Small intestine (tissue), 7 donors: ENCODE measurements at regions not wholly inside any gene's neighbourhood (a gene's known extent, or its start where the extent isn't known, plus 50 kb on each side); places are given as distances from the start of the nearest gene placed in this dataset.

Source experiments
- DNase-seq, 2 donors: peaks; one replicate each; pipeline versions ENCODE4 v3.0.0 to v3.0.0-alpha.2; 2013
- FAIRE-seq: peaks from 2 replicates; lab custom pipeline; 2012; peaks lifted over from hg19 to GRCh38; lab: Jason Lieb, UNC
- H3K27ac ChIP-seq, 3 donors: one replicate each; pipeline ENCODE4 v1.5.1; 2013; ENCODE audit warnings: low read length in 2 of 3, mild to moderate bottlenecking in 2 of 3, control low read depth in 1 of 3, inconsistent platforms in 1 of 3, low read depth in 1 of 3, moderate library complexity in 1 of 3
- H3K27me3 ChIP-seq, 3 donors: one replicate each; pipeline ENCODE4 v1.6.1; 2013; ENCODE audit warnings: low read length in 3 of 3, inconsistent platforms in 1 of 3; ENCODE audit not compliant: control insufficient read depth in 3 of 3, insufficient read depth in 3 of 3
- H3K36me3 ChIP-seq, 3 donors: one replicate each; pipeline ENCODE4 v1.6.1; 2013; ENCODE audit warnings: low read length in 3 of 3, inconsistent platforms in 1 of 3, low read depth in 1 of 3, mild to moderate bottlenecking in 1 of 3, moderate library complexity in 1 of 3; ENCODE audit not compliant: control insufficient read depth in 3 of 3, insufficient read depth in 2 of 3
- H3K4me1 ChIP-seq, 3 donors: one replicate each; pipeline ENCODE4 v1.6.1; 2013; ENCODE audit warnings: low read length in 2 of 3, inconsistent platforms in 1 of 3, low read depth in 1 of 3, mild to moderate bottlenecking in 1 of 3, moderate library complexity in 1 of 3; ENCODE audit not compliant: control insufficient read depth in 3 of 3, insufficient read depth in 2 of 3
- H3K4me3 ChIP-seq, 3 donors: one replicate each; pipeline ENCODE4 v1.5.1; 2013; ENCODE audit warnings: low read length in 3 of 3, control low read depth in 1 of 3, inconsistent platforms in 1 of 3, low read depth in 1 of 3, mild to moderate bottlenecking in 1 of 3, moderate library complexity in 1 of 3
- H3K9me3 ChIP-seq, 2 donors: one replicate each; pipeline ENCODE4 v1.6.1; 2013; ENCODE audit warnings: low read depth in 1 of 2, low read length in 1 of 2; ENCODE audit not compliant: control insufficient read depth in 2 of 2, insufficient read depth in 1 of 2
- whole genome bisulfite sequencing, 3 donors: extraction: QIAGEN DNeasy Blood & Tissue Kit; methylation state at CpG; one replicate each; pipeline ENCODE4 v1.1.7; 2013; 5-methylcytosine and 5-hydroxymethylcytosine counted together
- donor health status: healthy with polysubstance abuse.
- donor health status: control.
- donor health status: control.
- donor health status: Bipolar disorder and iron deficiency.
- donor health status: healthy.

DNA sequence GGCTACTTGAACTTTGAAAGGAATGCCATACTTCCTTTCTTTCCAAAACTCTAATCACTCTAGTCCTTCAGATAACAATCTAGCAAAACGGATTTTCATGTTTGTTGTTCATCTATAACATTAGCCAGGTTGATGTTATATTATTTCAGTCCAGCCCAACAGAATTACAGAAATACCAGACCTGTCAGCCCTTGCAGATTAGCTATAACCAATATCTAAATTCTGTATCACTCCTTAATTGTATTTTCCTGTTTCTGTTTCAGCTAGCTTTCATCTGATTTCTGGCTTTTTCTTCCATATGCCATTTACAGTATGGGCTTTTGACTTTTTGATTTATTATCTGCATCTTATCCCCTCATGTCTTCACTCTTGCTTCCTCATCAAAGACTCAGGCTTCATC, 479.8 kb upstream of the CDH8 start:
- H3K27me3 ChIP-seq = no peaks in the 10 kb centered on the region
- DNase-seq = no peak
- FAIRE-seq = no peak
- H3K4me3 ChIP-seq = no peak overlapping the region
- no peaks in the 10 kb centered on the region for H3K36me3 ChIP-seq
- WGBS, 3 donors = 4 to 36% (median 16%) methylated on average over 1 of the region's 1 CpG
- no peak overlapping the region for H3K27ac ChIP-seq
- H3K4me1 ChIP-seq = no peaks in the 10 kb centered on the region
- no peaks in the 10 kb centered on the region for H3K9me3 ChIP-seq

DNA sequence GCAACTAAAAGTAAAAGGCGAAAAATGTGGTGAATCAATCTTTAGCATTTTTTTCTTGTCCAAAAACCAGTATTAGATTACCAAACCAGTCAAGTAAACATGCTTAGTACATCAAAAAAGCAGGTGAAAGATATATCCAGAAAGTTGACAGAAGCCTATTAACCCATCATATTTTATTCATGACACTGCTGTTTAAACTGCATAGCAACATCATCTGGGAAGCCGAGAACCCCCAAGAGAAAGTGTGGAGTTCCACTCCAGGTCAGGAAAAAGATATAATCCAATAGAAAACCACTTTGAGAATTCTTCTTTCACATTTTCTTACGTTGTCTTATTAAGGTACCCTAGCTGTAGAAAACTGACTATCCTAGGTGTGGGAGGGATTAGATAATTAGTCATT, 466.8 kb upstream of the CDH8 start:
- Histone ChIP-seq H3K27ac (no peak overlapping the region), H3K27me3 (no peaks in the 10 kb centered on the region), H3K36me3 (no peaks in the 10 kb centered on the region), H3K4me3 (no peak overlapping the region), H3K4me1 (no peaks in the 10 kb centered on the region), H3K9me3 (no peaks in the 10 kb centered on the region)
- 81 to 92% (median 89%) methylated on average over 3 of the region's 3 CpGs for WGBS, 3 donors
- no peak for FAIRE-seq
- no peak for DNase-seq

DNA sequence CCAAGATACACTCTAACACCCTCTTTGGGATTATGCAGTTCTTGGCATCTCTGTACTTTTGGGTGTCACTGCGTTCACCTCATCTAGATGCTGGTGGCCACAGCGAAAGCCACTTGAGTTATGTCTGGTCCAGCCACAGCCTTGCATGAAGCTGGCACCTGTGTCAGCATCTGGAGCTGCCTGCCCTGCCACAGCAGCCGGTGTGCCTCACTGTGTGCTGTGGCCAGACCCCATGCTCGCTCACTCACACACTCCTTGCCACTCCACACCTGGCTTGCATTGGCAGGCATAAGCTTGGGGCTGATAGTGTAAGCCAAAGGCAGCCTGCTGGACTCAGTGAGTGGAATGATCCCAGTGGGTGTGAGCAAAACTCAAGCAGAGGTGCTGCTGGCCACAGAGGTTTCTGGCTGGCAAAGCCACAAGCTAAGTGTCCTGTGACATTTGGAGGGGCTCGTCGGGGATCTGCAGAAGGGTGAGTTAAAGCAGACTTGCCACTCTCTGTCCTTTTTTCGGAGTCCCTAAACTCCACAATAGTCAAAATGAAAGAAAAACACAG, 442.7 kb upstream of the CDH8 start:
- Histone ChIP-seq H3K4me3 (no peak overlapping the region), H3K4me1 (no peaks in the 10 kb centered on the region), H3K27me3 (no peaks in the 10 kb centered on the region), H3K36me3 (no peaks in the 10 kb centered on the region), H3K27ac (no peak overlapping the region), H3K9me3 (peaks cover 6 to 31% of the 10 kb centered on the region in 2 donors)
- FAIRE-seq = no peak
- DNase-seq = no peak
- WGBS, 3 donors = 89 to 90% (median 90%) methylated on average over 7 of the region's 7 CpGs

DNA sequence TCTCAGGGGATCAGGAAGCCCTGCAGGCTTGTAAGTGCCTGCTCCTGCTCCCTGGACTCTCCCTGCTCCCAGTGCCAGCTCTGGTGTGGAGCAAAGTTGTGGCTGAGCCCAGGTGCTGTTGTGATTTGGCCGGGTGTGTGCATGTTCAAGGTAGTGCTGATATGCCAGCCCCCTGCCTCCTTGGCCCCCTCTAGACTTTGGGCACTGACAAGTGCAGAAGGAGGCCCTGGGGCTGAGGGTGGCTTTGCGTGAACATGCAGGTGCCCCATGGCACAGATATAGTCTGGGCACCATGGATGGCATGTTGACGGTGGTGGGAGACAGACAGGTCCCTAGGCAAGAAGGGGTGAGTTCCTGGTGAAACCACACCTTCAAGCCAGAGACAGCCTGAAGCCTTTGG, 441.6 kb upstream of the CDH8 start:
- Histone ChIP-seq H3K27ac (no peak overlapping the region), H3K27me3 (no peaks in the 10 kb centered on the region), H3K36me3 (no peaks in the 10 kb centered on the region), H3K4me1 (no peaks in the 10 kb centered on the region), H3K9me3 (peaks cover 6 to 31% of the 10 kb centered on the region in 2 donors), H3K4me3 (no peak overlapping the region)
- WGBS, 3 donors = 89 to 100% (median 90%) methylated on average over 3 of the region's 3 CpGs
- DNase-seq (no peak), FAIRE-seq (no peak)

DNA sequence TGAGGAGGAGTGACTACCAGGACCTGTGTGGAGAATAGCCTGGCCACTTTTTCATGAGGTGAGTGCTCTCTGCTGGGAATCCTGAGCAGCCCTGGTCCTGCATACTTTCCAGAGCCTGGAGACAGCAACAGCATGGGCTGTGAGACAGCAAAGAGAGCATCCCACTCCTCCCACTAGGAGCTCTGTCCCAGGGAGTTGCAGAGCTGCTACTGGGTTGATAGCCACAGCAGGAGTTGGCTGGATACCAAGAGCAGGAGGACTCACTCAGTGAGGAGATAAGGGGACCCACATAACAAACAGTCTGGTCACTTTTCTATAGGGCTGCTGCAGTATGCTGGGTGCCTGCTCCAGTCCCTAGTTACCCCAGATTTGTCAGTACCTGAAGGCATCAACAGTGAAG, 439.3 kb upstream of the CDH8 start:
- H3K36me3 ChIP-seq = no peaks in the 10 kb centered on the region
- no peak overlapping the region for H3K4me3 ChIP-seq
- DNase-seq = no peak
- peaks cover 6 to 44% of the 10 kb centered on the region in 2 donors for H3K9me3 ChIP-seq
- no peaks in the 10 kb centered on the region for H3K4me1 ChIP-seq
- FAIRE-seq = no peak
- H3K27me3 ChIP-seq = no peaks in the 10 kb centered on the region
- H3K27ac ChIP-seq = no peak overlapping the region

DNA sequence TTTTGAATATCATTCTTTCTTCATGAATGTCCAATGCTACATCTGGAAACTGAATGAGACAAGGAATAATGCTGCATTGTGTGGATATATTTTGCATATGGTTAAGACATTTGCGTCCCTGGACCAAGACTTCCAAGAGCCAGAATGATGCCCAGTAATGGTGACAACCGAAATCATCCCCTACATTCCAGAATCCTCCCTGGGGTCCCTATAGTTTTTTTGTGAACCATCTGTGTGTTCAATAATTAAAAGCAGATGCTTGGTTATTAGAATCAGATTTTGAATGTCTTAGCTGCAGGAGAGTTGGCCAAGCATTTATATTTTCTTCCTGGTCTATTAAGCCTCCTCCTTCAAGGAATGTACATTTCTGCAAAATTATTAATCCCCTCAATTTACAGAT, 426.7 kb upstream of the CDH8 start:
- WGBS, 3 donors = 78 to 92% (median 80%) methylated on average over 2 of the region's 2 CpGs
- Histone ChIP-seq H3K4me3 (no peak overlapping the region), H3K27me3 (no peaks in the 10 kb centered on the region), H3K4me1 (no peaks in the 10 kb centered on the region), H3K36me3 (no peaks in the 10 kb centered on the region), H3K27ac (no peak overlapping the region), H3K9me3 (peaks cover 0 to 2% of the 10 kb centered on the region in 2 donors)
- FAIRE-seq = no peak
- no peak for DNase-seq

DNA sequence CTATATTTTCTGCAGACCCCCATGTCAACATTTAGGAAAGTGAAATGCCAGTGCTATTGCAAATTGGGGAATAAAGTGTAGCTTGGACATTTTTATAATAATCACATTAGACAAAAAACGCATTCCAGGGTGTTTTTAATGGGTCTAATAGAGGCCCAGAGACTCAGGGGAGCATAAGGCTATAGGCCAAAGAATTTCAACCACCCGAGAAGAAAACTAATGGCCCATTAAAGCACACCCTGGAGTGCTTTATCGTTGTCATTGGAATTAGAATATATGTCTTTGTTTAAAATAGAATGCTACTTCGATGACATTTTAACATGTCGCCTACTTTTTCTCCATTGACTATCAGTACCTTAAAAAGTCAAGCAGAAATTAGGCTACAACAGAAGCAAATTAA, 414.1 kb upstream of the CDH8 start:
- Histone ChIP-seq H3K36me3 (no peaks in the 10 kb centered on the region), H3K27me3 (no peaks in the 10 kb centered on the region), H3K9me3 (no peaks in the 10 kb centered on the region), H3K4me3 (no peak overlapping the region), H3K4me1 (no peaks in the 10 kb centered on the region), H3K27ac (no peak overlapping the region)
- WGBS, 3 donors = 48 to 57% (median 52%) methylated on average over 5 of the region's 5 CpGs
- FAIRE-seq = no peak
- DNase-seq = no peak

DNA sequence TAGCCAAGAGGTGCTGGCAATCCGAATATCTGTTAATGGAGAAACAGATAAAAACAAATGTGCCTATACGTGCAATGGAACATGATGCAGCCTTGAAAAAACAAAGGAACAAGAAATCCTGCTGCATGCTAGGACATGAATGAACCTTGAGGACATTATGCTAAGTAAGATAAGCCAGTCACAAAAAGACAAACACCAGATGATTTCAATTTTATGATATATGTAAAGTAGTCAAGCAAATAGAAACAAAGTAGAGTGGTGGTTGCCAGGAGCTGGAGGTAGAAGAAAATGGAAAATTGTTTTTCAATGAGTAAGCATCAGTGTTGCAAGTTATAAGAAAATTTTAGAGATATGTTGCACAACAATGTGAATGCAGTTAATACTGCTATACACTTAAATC, 409.7 kb upstream of the CDH8 start:
- no peak for DNase-seq
- Histone ChIP-seq H3K4me3 (no peak overlapping the region), H3K27ac (no peak overlapping the region), H3K4me1 (no peaks in the 10 kb centered on the region), H3K36me3 (no peaks in the 10 kb centered on the region), H3K9me3 (peaks cover 0 to 2% of the 10 kb centered on the region in 2 donors), H3K27me3 (no peaks in the 10 kb centered on the region)
- FAIRE-seq = no peak
- WGBS, 3 donors = 51 to 63% (median 61%) methylated on average over 2 of the region's 2 CpGs

DNA sequence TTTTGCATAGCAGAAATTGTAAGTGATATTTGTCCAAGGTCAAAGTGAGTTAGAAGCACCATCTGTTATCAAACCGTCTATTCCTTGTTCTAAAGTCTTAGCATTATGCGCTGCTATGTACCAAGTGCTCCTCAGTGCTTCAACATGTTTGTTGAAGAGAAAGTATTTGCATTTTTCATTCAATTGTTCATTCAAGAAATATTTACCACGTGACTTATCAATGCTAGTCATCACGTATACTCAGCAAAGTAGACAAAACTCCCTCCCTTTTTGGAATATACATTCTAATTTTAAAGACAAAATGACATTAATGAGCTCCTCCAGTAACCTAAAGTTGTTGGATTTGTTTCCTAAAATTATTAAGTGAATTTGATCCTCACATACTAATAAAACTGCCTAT, 388.0 kb upstream of the CDH8 start:
- DNase-seq (no peak), FAIRE-seq (no peak)
- no peaks in the 10 kb centered on the region for H3K27me3 ChIP-seq
- peaks cover 0 to 2% of the 10 kb centered on the region in 2 donors for H3K9me3 ChIP-seq
- no peaks in the 10 kb centered on the region for H3K4me1 ChIP-seq
- H3K27ac ChIP-seq = no peak overlapping the region
- no peak overlapping the region for H3K4me3 ChIP-seq
- WGBS, 3 donors = 74 to 83% (median 76%) methylated on average over 4 of the region's 4 CpGs
- H3K36me3 ChIP-seq = no peaks in the 10 kb centered on the region
